Pancreas (tissue), 10 donors: ENCODE measurements at regions not wholly inside any gene's neighbourhood (a gene's known extent, or its start where the extent isn't known, plus 50 kb on each side); places are given as distances from the start of the nearest gene placed in this dataset.
A peak's percentile ranks its signal among the peaks of the same experiment; 100 is the strongest.

Source experiments
- ATAC-seq, 4 donors: fragments of 200-7000 bp; cut with Tn5 transposase; one replicate each; pipeline versions ENCODE4 v1.8.0 to v1.9.1; 2020; ENCODE audit warnings: mild to moderate bottlenecking in 4 of 4, moderate library complexity in 4 of 4
- DNase-seq, 6 donors: peaks; one replicate each; pipeline ENCODE4 v3.0.0-alpha.2; 2020
- FAIRE-seq: peaks from 2 replicates; lab custom pipeline; 2012; peaks lifted over from hg19 to GRCh38; lab: Jason Lieb, UNC
- H3K27ac ChIP-seq, 4 donors: fragments of 200-600 bp; sonication (generic); 1 replicate in 3 of 4; 2 replicates in 1 of 4; pipeline versions ENCODE4 v1.5.0 to v1.8.0; 2020
- H3K27me3 ChIP-seq, 4 donors: fragments of 200-600 bp; one replicate each; pipeline ENCODE4 v1.8.0; 2021
- H3K36me3 ChIP-seq, 3 donors: fragments of 200-600 bp; sonication (generic) in 1 of 3; one replicate each; pipeline versions ENCODE4 v1.5.0 to v1.8.0; 2020 to 2021
- H3K4me1 ChIP-seq, 3 donors: fragments of 200-600 bp; one replicate each; pipeline ENCODE4 v1.8.0; 2021
- H3K4me3 ChIP-seq, 4 donors: fragments of 200-600 bp; sonication (generic) in 2 of 4; one replicate each; pipeline versions ENCODE4 v1.5.0 to v1.8.0; 2020 to 2021
- H3K9me3 ChIP-seq, 4 donors: fragments of 200-600 bp; one replicate each; pipeline ENCODE4 v1.8.0; 2021
- CTCF ChIP-seq, 4 donors: fragments of 200-600 bp; sonication (generic) in 3 of 4; IDR thresholded peaks; one replicate each; pipeline versions ENCODE4 v1.5.0 to v1.8.0; 2021; ENCODE audit warnings: antibody characterized with exemption in 4 of 4
- WGBS, 2 donors: extraction: QIAGEN DNeasy Blood & Tissue Kit; methylation state at CpG; one replicate each; pipeline ENCODE4 v1.1.7; 2013; 5-methylcytosine and 5-hydroxymethylcytosine counted together
- intact Hi-C, 3 donors: fragments of 100-400 bp; cut with DNase I; formaldehyde crosslinking; loops; one replicate each; pipeline versions ENCODE4 v1.11.1 to v1.14.2; 2022
- donor health status: healthy with polysubstance abuse.
- donor health status: DM: no; HTN: no; CAD: no; lungs with moderate emphysema.
- donor health status: DM: no; HTN: no; CAD: no.
- donor health status: control.
- donor health status: control.
- donor health status: Bipolar disorder and iron deficiency.
- donor health status: DM: yes; HTN: yes; CAD: no.
- donor health status: DM: no; HTN: no; CAD: no.
- donor health status: DM: no; HTN: no; CAD: no.
- donor health status: DM: yes; HTN: yes; CAD: no.

GRCh38 chr1:81478219-81478618 is 322.5 kb upstream of the ADGRL2 start:
- no peak for TF ChIP-seq CTCF (IDR thresholded peaks at IDR 0.05)
- no peaks in the 10 kb centered on the region for H3K36me3 ChIP-seq
- H3K9me3 ChIP-seq: no peaks in the 10 kb centered on the region
- FAIRE-seq (no peak), ATAC-seq (peak; percentile 64 to 93 (median 80)), DNase-seq (peak in 4 of 6 donors; percentile 15 to 45 (median 20))
- no peak overlapping the region for H3K27ac ChIP-seq
- H3K4me1 ChIP-seq: peaks cover 0 to 7% (median 6%) of the 10 kb centered on the region in 3 donors
- H3K27me3 ChIP-seq: no peaks in the 10 kb centered on the region
- 6 to 7% methylated on average over 7 of the region's 7 CpGs for WGBS, 2 donors
- peak overlapping the region in 2 of 4 donors; percentile 16 to 19 for H3K4me3 ChIP-seq
- intact Hi-C loops: no loop called here

DNA sequence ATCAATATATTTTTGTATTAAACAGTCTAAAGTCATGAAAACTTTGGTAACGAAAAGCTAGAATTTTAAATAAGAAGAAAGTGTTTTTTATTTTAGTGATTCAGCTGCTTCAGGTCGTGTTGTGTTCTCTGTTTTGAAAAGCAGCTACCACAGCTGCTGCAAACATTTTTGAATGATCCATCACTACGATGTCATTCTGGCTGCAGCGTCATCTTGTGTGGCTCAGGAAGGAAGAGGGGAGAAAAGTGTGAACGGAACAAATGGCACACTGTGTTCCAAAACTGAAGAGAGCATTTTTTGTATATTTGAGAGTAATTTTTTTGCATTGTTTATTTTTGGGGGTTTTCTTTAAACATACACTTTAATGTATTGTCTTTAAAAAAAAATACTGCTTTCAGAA is 323.0 kb upstream of the ADGRL2 start:
- ATAC-seq (peak in 2 of 4 donors; percentile 47 to 48), FAIRE-seq (no peak), DNase-seq (no peak)
- 22 to 23% methylated on average over 5 of the region's 5 CpGs for WGBS, 2 donors
- TF ChIP-seq CTCF (IDR thresholded peaks at IDR 0.05): no peak
- peaks cover 0 to 7% (median 6%) of the 10 kb centered on the region in 3 donors for H3K4me1 ChIP-seq
- peak overlapping the region in 1 of 4 donors; percentile 16 for H3K4me3 ChIP-seq
- H3K27ac ChIP-seq: no peak overlapping the region
- H3K36me3 ChIP-seq: no peaks in the 10 kb centered on the region
- H3K9me3 ChIP-seq: no peaks in the 10 kb centered on the region
- H3K27me3 ChIP-seq: no peaks in the 10 kb centered on the region
- intact Hi-C loops: no loop called here

GRCh38 chr1:81472387-81472786 is 328.3 kb upstream of the ADGRL2 start:
- FAIRE-seq (no peak), ATAC-seq (no peak), DNase-seq (no peak)
- no peak overlapping the region for H3K4me3 ChIP-seq
- no peaks in the 10 kb centered on the region for H3K9me3 ChIP-seq
- TF ChIP-seq CTCF (IDR thresholded peaks at IDR 0.05): no peak
- no peak overlapping the region for H3K27ac ChIP-seq
- H3K4me1 ChIP-seq: peaks cover 0 to under 1% (median 0%) of the 10 kb centered on the region in 3 donors
- 95 to 96% methylated on average over 6 of the region's 6 CpGs for WGBS, 2 donors
- no peaks in the 10 kb centered on the region for H3K36me3 ChIP-seq
- intact Hi-C loops: no loop called here
- H3K27me3 ChIP-seq: no peaks in the 10 kb centered on the region

DNA sequence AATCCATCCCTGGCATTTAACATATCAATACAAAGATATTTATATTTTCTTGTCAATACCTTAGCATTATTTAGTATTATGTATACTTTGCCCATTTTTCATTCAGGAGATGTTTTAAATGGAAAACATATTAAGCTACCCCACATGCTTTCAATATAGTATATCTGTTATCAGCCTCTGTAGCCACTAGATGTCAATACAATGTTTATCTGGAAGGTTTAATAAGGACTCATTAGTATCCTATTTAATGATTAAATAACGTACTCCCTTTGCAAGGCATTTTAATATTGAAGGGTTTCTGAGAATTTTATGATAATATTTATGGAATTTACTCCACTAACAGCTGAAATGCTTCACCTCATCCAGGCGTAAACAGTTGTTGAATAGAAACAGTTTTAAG is 329.5 kb upstream of the ADGRL2 start:
- ATAC-seq: no peak
- Histone ChIP-seq H3K4me3 (no peak overlapping the region), H3K36me3 (no peaks in the 10 kb centered on the region), H3K27me3 (no peaks in the 10 kb centered on the region), H3K9me3 (no peaks in the 10 kb centered on the region), H3K27ac (no peak overlapping the region), H3K4me1 (no peaks in the 10 kb centered on the region)
- TF ChIP-seq CTCF (IDR thresholded peaks at IDR 0.05): no peak
- WGBS, 2 donors: 81% methylated on average over 2 of the region's 2 CpGs
- intact Hi-C loops: no loop called here
- no peak for FAIRE-seq
- no peak for DNase-seq

- no peak overlapping the region for H3K4me3 ChIP-seq
- no peaks in the 10 kb centered on the region for H3K4me1 ChIP-seq
- H3K36me3 ChIP-seq: no peaks in the 10 kb centered on the region
- DNase-seq: no peak
- H3K27ac ChIP-seq: no peak overlapping the region
- intact Hi-C loops: no loop called here
- no peak for TF ChIP-seq CTCF (IDR thresholded peaks at IDR 0.05)
- no peak for FAIRE-seq
- 84 to 89% methylated on average over 3 of the region's 3 CpGs for WGBS, 2 donors
- ATAC-seq: no peak
- no peaks in the 10 kb centered on the region for H3K9me3 ChIP-seq
- H3K27me3 ChIP-seq: no peaks in the 10 kb centered on the region
Measured at GRCh38 chr1:81470275-81470674, 330.5 kb upstream of the ADGRL2 start.
